Testis (tissue), 2 donors: ENCODE measurements at regions not wholly inside any gene's neighbourhood (a gene's known extent, or its start where the extent isn't known, plus 50 kb on each side); places are given as distances from the start of the nearest gene placed in this dataset.
"Not testable (repeated sequence)": the region's sequence is repeated elsewhere in the genome, so short reads cannot be mapped to it uniquely, and the experiment has no call there.

ENCODE experiments used
- CTCF ChIP-seq, 3 experiments: fragments of 450-650 bp in 2 of 3; fragments of 200-600 bp in 1 of 3; sonication (generic) in 1 of 3; IDR thresholded peaks; one replicate each; pipeline ENCODE4 v1.5.1; 2016 to 2019; ENCODE audit warnings: antibody characterized with exemption in 3 of 3, mild to moderate bottlenecking in 2 of 3, moderate library complexity in 1 of 3
- POLR2A ChIP-seq: fragments of 450-650 bp; IDR thresholded peaks from one replicate; pipeline ENCODE4 v1.6.1; 2017; ENCODE audit warnings: antibody characterized with exemption, mild to moderate bottlenecking, moderate library complexity

GRCh38 chr12:115866281-115866680 is 411.2 kb downstream of the MED13L start:
- not testable (repeated sequence) for TF ChIP-seq CTCF (IDR thresholded peaks at IDR 0.05); POLR2A
